CMK (cell line): ENCODE measurements at regions not wholly inside any gene's neighbourhood (a gene's known extent, or its start where the extent isn't known, plus 50 kb on each side); places are given as distances from the start of the nearest gene placed in this dataset.

Experiments used
- DNase-seq: peaks from one replicate; pipeline ENCODE4 v3.0.0-alpha.2; 2010; ENCODE audit warnings: low read depth

DNA sequence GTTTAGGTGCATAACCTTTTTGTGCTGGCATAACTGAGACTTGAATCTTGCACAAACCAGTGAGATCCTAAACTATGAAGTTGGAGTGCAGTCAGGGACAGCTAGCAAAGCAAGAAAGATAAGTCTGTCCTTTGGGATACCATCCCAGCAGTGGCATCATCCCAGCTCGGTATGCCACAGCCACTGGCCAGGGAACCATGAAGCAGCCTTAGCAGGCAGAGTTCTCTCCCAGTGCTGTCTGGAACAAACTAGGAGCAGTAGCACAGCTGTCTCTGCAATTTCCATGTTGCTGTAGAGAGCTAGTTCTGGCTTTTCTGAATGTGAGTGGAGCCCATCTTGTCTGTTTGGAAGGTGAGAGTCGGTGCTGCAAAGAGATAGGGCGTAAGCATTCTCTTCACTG, 130.3 kb downstream of the DTWD1 start:
- DNase-seq: no peak

DNA sequence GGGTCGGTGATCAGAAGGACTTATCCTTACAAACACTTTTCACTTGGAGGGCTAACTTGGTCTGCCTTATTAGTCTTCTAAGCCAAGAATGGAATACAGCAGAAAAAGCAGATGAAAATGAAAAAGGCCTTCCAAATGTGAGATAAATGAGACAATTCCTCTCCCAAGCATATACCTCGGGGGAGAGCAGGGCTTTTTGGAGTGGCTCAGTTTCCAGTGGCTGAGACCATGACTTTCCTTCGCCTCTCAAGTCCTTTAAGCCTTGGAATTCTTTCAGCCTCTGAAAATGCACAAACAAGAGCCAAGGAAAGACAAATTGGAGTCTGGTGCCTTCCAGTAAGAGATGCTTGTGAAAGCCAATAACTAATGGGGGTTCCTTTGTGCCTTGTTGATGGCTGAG, 130.9 kb downstream of the DTWD1 start:
- DNase-seq: no peak

DNA sequence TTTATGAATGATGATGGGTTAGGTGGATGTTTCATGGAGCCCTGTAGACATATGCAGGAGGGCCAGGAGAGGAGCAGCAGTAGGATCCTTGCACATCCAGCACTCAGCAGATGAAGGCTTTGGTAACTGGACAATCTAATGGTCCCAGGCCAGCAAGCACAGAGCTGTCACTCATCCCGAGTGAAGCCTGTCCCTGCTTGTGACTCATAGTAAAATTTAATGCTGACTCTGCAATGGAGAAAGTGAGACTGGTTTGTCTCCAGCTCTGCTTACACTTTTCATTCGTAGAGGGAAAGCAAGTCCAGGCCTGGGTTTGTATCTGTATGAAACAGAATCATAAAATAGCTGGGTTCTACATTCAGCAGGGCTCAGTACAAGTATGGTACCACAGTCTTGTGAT, 131.7 kb downstream of the DTWD1 start:
- DNase-seq: no peak

DNA sequence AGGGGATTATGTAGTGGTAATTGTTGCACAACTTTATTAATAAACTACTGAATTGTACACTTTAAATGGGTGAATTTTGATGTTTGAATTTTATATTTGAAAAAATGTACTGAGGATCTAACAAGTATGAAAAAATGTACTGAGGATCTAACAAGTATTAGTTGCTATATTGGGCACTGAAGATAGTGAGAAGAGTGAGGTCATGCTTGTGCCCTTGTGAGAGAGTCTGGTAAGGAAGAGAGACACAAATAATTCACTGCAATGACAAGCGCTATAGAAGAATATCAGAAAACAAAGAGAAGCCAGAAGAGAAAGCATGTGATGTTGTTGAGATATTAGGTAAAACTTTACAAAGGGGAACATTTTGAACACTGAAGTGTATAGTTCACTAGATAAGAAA, 137.6 kb downstream of the DTWD1 start:
- DNase-seq: no peak

DNA sequence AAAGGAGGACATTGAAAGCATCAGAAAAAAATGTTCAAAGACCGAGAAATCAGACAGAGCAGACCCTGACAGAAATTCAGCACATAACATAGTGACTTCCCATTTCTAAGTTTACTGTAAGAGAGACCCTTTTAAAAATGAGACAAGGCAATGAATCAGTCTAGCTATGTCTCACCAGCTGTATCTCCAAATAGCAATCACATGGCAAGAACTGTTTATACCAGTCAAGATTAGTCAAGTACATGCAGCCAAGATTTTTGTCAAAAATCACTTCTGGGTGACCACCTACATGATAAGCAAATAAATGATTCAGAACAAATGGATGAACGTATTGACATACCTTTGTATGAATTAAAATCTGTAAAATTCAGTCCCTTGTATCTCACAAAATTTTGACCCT, 138.0 kb downstream of the DTWD1 start:
- DNase-seq: no peak

DNA sequence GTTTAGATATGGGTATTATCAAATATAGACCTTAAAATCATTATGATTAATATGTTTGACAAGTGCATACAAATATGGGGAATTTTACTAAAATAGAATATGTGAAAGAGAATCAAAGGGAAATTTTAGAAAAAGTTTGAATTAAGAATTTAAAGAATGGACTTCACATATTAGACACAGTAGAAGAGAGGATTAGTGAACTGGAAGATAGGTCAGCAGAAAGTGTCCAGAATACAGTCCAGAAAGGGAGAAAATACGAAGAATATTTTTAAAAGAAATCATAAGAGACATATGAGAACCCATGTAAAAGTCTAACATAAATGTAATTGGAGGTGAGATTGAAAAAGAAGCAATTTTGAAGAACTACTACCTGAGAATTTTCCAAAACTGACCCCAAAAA, 139.9 kb downstream of the DTWD1 start:
- no peak for DNase-seq

DNA sequence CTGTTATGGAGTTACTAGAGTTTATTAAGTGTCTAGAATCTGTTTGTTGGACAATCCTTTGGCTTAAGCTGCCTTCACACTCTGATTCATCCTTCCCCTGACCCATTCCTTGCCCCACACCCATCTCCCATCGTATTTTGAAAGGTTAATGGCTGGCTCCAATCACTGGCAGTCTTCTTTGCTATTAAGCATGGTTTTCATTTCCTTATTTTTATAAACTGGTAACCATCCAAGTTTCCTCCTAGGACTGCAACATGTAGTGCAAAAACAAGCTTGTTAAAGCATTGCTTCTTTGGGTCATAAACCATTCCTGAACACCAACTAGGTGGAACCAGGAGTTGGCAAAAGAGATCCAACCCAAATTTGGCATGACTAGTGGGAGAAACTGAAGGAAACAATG, 148.4 kb downstream of the DTWD1 start:
- DNase-seq: no peak

DNA sequence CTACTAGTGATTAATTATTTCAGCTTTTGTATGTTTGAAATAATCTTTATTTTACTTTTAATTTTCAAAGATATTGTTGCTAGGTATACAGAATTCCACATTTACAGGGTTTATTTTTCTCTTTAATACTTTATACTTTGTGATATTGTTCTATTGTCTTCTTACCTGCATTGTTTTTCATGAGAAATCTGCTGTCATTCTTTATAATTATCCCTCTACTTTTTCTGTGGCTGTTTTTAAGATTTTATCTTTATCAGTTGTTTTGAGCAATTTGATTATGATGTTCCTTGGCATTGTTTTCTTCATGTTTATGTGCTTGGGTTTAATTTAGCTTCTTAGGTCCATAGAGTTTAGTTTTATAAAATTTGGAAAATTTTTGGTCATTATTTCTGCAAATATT, 168.6 kb downstream of the DTWD1 start:
- no peak for DNase-seq

DNA sequence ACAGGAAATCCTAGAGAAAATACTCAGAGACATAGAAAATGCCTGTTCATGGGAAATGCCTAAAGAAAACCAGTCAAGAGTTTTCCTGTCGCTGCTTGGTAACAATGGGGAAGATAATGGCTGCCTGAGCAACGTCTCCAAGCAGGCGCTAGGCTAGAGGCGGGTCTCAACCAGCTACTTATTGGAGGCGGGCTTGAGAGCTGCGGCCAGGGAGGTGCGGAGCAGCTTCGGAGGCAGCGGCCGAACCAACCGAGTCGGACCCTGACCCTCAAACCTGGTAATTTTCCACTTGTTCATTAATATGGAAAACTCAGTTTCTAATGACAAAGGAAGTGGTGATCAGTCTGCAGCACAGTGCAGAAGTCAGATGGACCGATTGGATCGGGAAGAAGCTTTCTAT, 173.1 kb downstream of the DTWD1 start:
- no peak for DNase-seq

DNA sequence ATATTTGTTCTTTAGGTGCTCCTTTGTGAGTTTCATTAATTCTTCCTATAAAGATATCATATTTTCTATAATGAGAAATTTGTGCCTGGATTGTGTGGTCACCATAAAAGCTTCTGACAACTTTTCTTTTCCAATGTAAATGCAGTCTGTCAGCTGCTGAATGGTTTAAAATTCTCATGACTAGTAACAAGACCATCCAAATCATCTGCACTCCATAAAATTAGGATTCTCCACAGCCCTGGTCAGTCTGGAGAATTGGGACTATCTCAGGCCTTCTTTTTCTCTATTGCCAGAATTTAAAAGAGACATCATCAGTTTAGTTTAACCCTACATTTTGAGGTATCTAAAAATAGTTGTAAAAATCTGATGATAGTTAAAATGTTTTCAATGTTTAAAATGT, 180.9 kb downstream of the DTWD1 start:
- no peak for DNase-seq
